Fibroblast of lung (primary cell): ENCODE measurements at regions not wholly inside any gene's neighbourhood (a gene's known extent, or its start where the extent isn't known, plus 50 kb on each side); places are given as distances from the start of the nearest gene placed in this dataset.

Source experiments
- CTCF ChIP-seq, 2 donors: IDR thresholded peaks in 1 of 2; conservative IDR thresholded peaks in 1 of 2; 1 replicate in 1 of 2; 2 replicates in 1 of 2; pipeline ENCODE4 v1.5.1; 2011 to 2012; ENCODE audit warnings: low read length in 2 of 2, control low read depth in 1 of 2, inconsistent platforms in 1 of 2, low read depth in 1 of 2, mild to moderate bottlenecking in 1 of 2
- EZH2 ChIP-seq: IDR thresholded peaks from 2 replicates; pipeline ENCODE4 v1.5.1; 2012; ENCODE audit warnings: low read length, control low read depth, mild to moderate bottlenecking; ENCODE audit errors: missing control alignments

GRCh38 chr10:8766899-8767298 is 712.4 kb downstream of the GATA3 start:
- TF ChIP-seq EZH2 (no peak), CTCF (conservative IDR thresholded peaks at IDR 0.05 in 1 of 2, IDR thresholded peaks at IDR 0.05 in 1 of 2; ENCODE audit: low read depth in 1 of 2, low read length in 2 of 2) (no peak)
